CD4-positive, alpha-beta T cell treated with Interleukin-12 subunit alpha and Interleukin-12 subunit beta, for 1 hour (primary cell): ENCODE measurements at regions not wholly inside any gene's neighbourhood (a gene's known extent, or its start where the extent isn't known, plus 50 kb on each side); places are given as distances from the start of the nearest gene placed in this dataset.
"Not testable (repeated sequence)": the region's sequence is repeated elsewhere in the genome, so short reads cannot be mapped to it uniquely, and the experiment has no call there.

Source experiments
- DNase-seq: peaks from one replicate; pipeline ENCODE4 v3.0.0-alpha.2; 2020

DNA sequence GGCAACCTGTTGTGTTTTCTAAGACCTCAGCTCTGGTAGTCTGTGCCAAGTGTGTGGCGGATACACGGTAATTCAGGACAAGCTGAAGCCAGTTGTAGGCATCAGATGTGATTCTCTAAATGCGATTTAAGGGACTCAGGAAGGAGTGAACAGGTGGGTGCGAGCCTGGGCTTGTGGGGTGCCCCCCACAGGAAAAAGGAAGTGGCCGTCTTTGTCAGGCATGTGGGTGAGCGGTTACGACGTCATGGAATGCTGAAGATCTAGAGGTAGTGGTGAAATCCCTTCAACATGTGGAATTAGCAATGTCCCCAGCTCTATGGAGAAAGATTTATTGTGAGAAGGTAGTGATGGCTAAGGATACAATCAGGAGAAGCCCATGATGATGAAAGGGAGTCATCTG lies 95.1 kb upstream of the EXOC2 start:
- DNase-seq, result no peak

DNA sequence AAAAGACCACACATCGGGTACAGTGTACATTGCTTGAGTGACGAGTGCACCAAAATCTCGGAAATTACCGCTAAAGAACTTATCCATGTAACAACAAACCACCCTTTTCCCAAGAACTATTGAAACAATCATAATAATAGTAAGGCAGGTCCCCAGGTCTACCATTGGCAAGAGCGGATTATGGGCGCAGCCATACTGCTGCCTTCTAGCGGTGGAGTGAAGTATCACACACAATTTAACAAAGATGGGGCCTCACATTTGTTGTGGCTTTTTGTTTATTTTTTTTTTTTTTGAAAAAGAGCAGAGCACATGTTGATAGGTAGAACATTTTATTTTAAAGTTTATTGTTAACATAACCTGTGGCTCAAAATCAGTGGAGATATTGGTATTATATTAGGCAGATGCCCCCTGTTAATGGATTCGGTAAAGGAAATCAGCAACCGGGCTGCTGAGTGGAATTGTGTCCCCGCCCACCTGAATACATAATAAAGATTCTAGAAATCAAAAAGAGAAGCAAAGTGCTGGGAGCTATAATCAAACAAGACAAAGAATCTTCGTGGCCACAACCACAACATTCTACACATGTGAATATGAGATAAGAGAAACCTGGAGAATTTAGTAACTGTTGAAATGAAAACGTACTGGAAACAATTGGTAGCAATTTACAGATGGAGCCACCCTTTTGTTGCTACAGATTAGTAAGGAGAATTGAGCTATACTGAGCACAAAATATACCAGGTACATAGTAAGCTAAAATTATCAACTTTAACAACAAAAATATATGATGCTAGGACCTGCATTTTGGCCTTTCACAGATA lies 94.2 kb upstream of the EXOC2 start:
- DNase-seq, result peak; percentile 17

DNA sequence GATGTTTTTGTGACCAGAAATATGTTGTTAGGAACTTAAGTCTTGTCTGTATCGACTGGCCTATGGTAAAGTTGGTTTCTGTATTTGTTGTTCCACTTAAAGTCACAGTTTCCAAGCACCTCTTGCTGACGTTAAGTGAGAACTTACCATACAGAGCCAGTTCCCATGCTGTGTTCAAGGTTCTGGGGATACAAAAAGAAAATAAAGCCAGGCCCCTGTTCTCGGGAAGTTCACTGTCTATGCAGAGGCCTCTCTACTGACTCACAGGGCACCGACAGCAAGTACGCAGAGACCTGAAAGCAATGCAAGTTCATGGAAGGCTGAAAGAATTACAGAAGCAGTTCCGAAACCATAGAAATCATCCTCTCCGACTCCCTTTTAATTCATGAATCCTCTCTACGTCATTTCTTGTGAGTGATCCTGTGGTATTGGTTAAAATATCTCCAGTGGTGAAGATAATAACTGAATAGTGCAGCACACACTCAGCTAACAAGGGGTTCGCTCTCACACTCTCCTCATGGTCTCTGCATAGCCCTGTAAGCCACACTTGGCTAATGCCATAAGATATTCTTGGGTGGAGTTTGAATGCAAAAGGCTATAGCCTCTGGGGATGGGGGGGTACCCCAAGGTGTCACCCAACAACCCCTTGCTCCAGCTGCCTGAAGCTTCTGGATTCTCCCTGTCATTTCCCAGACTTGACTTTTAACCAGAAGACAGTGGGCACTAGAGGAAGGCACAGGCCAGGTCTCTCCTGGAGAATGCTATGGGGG lies 91.2 kb upstream of the EXOC2 start:
- DNase-seq, result no peak

GRCh38 chr6:782141-782540 lies 89.2 kb upstream of the EXOC2 start:
- no peak for DNase-seq

DNA sequence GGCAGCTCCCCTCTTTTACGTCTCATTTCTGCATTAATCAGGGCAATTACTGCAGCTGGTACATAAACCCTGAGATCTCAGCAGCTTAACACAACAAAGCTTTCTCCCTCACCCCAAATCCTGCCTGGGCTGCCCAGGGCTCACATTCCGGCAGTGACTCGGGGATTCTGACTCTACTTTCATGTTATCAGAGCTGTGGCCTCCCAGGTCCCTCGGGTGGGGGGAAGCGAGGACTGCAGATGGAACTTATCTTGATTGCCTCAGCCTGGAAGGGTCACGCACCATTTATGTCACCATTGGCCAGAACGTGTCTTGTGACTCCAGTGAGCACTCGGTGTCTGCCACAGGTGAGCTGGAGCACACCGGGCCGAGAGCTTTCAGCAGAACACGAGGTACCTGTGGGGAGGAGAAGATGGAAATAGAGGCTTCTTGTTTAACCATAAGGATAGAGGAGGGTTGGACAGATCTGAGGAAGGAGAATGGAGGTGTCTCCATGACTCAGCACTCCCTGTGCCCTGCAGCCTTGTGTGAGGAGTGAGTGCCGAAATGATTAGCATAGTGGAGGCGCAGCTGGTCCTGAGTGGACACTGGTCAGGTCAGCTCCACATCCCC lies 88.5 kb upstream of the EXOC2 start:
- DNase-seq, result no peak

DNA sequence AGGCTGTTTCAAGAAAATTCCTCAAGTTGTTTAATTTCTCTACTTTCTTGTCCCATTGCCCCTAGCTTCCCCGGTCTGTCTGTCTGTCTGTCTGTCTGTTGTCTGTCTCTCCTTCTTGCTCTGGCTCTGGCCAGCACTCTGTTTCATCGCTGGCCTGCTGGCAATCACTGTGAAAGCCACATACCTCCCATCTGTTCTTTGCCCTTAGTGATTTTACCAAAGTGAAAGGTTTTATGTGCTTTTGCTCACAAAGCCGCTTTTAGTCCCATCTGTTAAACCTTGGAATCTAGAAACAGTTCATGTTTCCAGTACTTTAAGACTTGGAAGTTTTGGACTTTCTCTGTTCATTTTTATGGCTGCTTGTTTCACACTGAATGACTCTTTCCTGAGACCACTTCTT lies 87.8 kb upstream of the EXOC2 start:
- DNase-seq, result no peak

DNA sequence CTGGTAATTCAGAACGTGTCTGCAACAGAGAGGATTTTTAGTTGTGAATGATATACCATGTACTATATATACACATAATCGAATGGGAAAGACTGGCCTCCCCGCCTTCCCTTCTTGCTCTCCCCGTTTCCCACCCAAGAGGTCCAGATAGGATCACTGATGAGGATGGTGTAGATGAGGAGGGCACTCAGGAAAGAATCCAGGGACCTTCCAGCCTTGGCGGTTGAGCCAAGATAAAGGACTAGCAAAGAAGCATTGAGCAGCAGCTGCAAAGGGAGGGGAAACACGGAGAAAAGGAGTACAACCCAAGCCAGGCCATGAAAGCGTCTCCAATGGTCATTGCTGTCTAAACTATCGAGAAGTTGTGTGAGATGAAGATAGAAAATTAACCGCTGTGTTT lies 84.0 kb upstream of the EXOC2 start:
- no peak for DNase-seq

DNA sequence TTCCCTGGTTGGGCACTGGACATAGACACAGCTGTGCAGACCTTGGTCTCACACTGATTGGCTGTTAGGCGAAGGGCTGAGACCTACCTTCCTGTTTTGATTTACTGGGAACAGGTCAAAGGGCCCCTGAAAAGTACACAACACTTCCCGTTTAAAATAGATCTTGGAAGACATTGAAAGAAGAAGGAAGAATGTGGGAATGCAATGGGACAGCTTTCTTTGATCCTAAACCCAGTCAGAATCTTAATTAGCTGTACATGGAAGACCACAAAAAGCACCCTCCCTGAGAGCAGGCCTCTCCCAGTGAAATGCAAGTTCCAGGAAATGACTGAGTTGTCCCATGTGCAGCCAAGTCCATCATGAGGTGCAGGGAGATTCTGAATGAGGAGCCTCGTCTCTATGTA lies 83.6 kb upstream of the EXOC2 start:
- no peak for DNase-seq

GRCh38 chr6:775863-776262 lies 82.9 kb upstream of the EXOC2 start:
- no peak for DNase-seq

- DNase-seq, result not testable (repeated sequence)
Measured at GRCh38 chr6:771683-772082, 78.7 kb upstream of the EXOC2 start.

DNA sequence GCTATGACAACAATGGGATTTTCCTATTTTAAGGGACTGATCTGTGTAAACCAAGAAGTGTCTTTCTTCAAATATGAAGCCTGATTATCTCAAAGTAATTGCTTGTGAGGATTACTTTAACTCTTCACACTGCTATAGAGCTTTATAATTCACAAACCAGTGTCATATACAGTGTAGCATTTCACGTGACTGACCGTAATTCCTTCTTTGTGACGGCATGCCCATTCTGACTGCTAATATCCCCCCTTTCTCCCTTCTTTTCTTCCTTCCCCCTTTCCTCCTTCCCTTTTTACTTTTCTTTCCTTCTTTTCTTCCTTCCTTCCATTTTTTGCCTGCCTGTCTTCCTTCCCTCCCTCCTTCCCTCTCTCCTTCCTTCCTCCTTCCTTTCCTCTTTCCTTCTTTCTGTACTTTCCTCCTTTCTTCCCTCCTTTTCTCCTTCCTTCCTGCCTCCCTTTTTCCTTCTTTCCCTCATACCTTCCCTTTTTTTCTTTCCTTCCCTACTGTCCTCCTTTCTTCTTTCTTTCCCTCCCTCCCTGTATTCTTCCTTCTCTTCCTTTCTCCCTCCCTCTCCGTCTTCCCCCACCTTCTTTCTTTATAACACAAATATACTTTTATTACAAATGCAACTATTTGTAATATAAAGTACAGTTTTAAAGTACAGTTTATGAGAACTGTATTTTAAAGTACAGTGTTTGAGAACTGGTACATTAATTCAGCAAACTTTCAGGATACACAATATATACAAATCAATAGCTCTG lies 75.0 kb upstream of the EXOC2 start:
- DNase-seq, result no peak

DNA sequence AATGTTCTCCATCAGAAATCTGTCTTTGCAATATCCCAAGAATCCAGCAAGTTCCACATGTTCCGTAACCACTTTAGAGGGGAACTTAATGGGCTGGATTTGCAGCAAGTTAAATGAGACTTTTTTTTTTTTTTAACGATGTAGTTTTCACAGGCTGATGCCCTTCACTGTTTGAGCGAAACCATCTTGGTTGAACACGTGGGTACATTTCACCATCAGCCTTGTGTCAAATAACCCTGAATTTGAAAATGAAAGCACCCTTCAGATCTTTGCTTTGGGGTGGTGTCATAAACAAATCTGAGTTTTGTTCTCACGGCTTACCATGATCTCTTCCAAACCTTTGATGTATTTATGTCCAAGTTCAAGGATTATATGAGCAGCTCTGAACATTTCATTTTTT lies 73.7 kb upstream of the EXOC2 start:
- DNase-seq, result no peak

GRCh38 chr6:761997-762396 lies 69.1 kb upstream of the EXOC2 start:
- DNase-seq, result no peak

DNA sequence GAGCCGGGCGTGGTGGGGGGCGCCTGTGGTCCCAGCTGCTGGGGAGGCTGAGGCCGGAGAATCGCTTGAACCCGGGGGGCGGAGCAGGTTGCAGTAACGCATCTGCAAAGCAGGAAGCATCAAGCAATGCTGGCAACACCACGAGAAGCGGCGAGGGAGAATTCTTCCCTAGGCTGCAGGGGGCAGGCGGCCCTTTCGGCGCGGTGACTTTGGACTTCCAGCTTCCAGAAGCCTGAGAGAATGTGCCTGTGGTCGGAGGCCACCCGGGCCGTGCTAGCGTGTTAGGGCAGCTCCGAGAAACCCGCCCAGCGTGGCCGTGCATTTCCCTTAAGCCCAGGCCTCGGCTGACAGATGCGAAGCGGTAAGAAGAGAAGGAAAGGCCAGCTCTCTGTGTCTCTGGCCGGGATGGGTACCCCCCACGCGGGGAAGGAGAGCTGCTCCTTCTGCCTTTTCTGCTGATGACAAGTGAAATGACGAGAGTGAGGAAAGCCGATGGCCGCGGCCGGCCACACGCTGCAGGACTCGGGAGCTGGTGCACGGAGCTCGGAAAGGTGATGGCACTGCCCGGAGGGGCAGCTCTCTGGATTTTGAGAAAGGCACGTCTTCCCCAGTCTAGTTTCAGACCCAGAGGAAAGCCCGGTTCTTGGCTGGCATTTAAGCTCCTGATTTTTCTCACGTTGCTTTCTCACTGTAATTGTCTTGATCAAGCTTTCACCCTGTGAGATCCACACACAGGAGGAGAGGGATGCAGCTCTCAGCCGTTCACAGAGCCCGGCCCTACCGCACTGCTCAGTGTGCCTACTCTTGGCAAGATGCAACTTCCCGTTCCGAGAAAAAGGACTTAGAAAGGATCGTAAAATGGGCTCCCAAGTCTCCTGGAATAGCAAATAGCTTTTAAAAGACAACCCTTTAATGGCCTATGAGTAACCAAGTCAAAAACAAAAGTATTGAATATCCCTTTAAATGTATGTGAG lies 68.3 kb upstream of the EXOC2 start:
- DNase-seq, result no peak

DNA sequence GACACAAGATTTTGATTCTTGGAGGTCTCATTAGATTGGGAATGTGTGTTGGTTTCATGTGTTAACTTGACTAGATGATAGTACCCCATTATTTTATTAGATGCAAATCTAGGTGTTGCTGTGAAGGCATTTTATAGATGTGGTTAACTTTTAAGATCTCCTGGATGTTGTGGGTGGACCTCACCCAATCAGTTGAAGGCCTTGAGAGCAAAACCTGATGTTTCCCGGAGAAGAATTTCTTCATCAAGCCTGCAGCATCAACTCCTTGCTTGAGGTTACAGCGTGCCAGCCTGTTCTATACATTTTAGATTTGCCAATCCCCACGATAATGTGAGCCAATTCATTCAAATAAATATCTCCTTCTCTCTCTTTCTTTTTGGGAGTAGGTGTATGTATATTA lies 66.8 kb upstream of the EXOC2 start:
- no peak for DNase-seq

- DNase-seq, result no peak
Measured at GRCh38 chr6:756224-756623, 63.3 kb upstream of the EXOC2 start.

DNA sequence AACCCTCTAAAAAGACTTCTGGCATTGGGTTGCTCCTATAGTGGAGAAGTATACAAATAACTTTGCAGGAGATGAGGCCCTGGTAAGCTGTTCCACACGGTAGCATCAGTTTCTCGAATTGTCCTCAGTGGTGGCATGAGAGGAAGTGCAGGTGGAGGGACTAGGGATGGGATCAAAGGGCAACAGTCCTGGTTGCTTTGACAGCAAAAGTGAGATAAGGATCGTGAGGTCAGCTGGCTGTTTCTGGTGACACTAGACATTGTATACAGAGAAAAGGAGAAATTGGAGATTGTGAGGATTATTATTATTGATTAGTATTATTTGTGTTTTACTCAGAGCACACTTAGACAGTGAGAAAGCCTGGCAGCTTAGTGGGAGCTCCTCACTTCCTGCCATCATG lies 61.3 kb upstream of the EXOC2 start:
- DNase-seq, result no peak

DNA sequence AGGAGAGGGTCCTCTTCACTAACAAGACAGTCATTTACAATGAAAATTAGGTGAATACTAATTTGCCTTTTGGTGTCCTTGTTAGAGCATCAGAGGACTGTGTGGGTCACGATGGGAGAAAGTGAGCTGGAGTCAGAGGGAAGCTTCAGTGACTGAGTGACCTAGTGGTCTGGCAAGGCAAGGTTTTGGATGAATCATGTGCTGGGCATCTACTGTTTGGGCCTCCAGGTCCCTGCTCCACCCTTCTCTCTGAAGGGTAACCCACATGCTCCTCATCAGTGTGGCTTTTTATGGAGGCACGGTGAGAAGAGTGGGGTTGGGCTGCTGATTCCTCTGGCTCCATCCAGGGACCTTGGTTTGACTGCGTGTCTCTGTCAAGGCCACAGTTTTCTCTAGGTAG lies 60.5 kb upstream of the EXOC2 start:
- DNase-seq, result no peak

- no peak for DNase-seq
Measured at GRCh38 chr6:752438-752837, 59.5 kb upstream of the EXOC2 start.

DNA sequence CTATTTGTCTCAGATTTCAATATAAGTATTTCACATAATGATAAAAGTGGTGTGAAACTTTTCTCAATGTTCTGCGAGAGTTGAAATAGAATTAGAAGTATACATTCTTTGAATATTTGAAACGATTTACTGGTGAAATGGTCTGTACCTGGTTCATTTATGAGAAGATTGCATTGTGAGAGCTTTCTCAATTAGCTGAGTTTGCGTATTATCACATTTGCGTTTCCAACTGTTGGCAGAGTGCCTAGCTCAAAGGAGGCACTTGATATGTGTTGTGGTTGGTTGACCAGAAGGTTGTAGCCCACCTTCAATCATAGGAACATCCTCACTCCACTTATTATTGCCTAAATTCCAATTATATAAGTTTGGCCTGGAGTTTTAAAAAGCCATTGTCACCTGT lies 58.8 kb upstream of the EXOC2 start:
- DNase-seq, result no peak

DNA sequence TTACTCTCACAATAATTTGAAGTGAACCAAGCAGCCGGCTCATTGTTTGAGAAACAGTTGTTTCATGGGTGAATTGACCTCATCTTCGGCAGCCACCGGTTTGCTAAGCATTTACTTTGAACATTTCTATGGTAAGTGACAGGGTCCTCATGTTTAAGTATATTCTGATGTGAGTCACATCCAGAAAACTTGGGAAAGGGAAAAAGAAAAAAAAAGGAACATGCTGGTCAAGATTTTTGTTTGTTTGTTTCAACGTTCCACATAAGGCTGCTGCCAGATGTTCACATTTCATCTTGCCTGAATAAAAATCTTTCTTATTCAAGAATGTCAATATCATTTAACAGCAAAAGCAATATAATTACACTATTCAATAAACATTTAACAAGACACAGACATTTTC lies 55.0 kb upstream of the EXOC2 start:
- no peak for DNase-seq

DNA sequence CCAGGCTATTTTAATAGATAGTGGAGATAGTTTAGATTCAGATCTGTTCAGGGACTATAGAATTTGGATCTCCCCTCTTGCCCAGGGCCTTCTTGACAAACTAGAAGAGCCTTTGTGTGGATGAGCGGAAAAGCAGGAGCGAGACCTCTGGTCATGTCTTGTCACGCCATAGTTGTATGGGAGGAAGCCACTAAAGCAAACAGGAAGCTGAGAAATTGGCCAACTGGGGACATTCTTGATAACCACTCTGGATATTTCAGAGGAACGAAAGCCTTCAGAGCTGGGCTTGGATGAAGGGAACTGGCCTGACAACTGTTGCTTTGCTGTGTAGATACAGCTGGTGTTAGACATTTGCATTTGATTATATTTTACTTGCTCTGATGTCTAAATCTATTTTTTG lies 54.1 kb upstream of the EXOC2 start:
- DNase-seq, result no peak
